Right cardiac atrium (tissue), 5 donors: ENCODE measurements at regions not wholly inside any gene's neighbourhood (a gene's known extent, or its start where the extent isn't known, plus 50 kb on each side); places are given as distances from the start of the nearest gene placed in this dataset.
A peak's percentile ranks its signal among the peaks of the same experiment; 100 is the strongest.

Experiments
- ATAC-seq, 2 donors: fragments of 200-7000 bp; cut with Tn5 transposase; one replicate each; pipeline versions ENCODE4 v1.8.0 to v1.9.1; 2020; ENCODE audit warnings: moderate library complexity in 2 of 2, mild to moderate bottlenecking in 1 of 2
- DNase-seq, 3 donors: peaks; one replicate each; pipeline ENCODE4 v3.0.0-alpha.2; 2020
- H3K27ac ChIP-seq: one replicate; pipeline ENCODE4 v1.5.1; 2013; ENCODE audit warnings: mild to moderate bottlenecking, low read length, control low read depth, moderate library complexity
- H3K27me3 ChIP-seq: one replicate; pipeline ENCODE4 v1.6.1; 2013; ENCODE audit not compliant: control insufficient read depth, insufficient read depth
- H3K4me1 ChIP-seq: one replicate; pipeline ENCODE4 v1.6.1; 2013; ENCODE audit warnings: low read length; ENCODE audit not compliant: control insufficient read depth, insufficient read depth
- H3K4me3 ChIP-seq: one replicate; pipeline ENCODE4 v1.5.1; 2013; ENCODE audit warnings: low read length, control low read depth
- H3K9me3 ChIP-seq: one replicate; pipeline ENCODE4 v1.6.1; 2013; ENCODE audit warnings: low read length; ENCODE audit not compliant: control insufficient read depth
- WGBS: extraction: QIAGEN DNeasy Blood & Tissue Kit; methylation state at CpG from one replicate; pipeline ENCODE4 v1.1.7; 2013; 5-methylcytosine and 5-hydroxymethylcytosine counted together
- intact Hi-C, 4 donors: fragments of 100-400 bp; cut with DNase I; formaldehyde crosslinking; loops; one replicate each; pipeline versions ENCODE4 v1.11.0 to v1.14.0; 2022 to 2023
- donor health status: healthy with polysubstance abuse.
- donor health status: DM: no; HTN: yes; CAD: no.
- donor health status: DM: no; HTN: no; CAD: no.
- donor health status: DM: no; HTN: yes; CAD: no; lungs with severe emphysema.
- donor health status: DM: yes; HTN: yes; CAD: no.

DNA sequence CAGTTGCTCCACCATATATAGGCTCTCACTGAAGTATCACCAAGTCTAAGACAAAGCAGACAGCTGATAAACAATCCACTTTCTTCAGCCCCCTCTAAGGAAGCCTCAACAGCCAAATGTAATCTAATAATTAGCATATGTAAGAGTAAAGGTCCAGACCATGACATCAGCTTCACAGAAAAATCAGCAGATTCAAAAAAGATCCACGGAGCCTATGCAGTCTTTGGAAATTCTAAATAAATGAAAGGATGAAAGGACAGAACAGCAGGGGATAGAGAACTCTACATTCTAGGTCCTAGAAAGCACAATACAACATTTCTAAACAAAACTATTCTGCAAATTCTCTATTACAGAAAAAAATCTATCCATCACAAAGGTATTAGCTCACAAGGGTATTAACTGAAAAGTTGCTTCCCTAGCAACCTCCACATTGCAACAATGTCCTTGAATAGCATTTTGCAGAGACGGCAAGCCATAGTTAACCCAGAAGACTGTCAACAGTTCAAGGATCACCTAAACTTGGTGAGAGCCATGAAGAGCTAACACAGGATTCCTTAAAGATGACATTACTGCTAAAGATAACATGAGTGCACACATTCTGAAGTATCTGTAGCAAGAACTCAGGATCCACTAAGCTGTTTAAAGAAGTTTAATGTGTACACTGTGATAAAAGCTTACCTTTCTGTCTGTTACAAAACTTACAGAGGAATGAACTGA is 74.3 kb downstream of the SIPA1L2 start:
- Histone ChIP-seq H3K4me3 (no peak overlapping the region), H3K27ac (peak overlapping the region; percentile 70), H3K4me1 (peaks cover 10% of the 10 kb centered on the region), H3K9me3 (no peaks in the 10 kb centered on the region), H3K27me3 (no peaks in the 10 kb centered on the region)
- ATAC-seq, result peak; percentile 34 to 58
- DNase-seq, result no peak
- WGBS, result 43% methylated on average over 2 of the region's 2 CpGs
- intact Hi-C loops, result loop anchor here in 2 of 4 donors (10.0 kb wide), 1 partner anchor 69 kb away; no protein-coding TSS in a partner anchor

DNA sequence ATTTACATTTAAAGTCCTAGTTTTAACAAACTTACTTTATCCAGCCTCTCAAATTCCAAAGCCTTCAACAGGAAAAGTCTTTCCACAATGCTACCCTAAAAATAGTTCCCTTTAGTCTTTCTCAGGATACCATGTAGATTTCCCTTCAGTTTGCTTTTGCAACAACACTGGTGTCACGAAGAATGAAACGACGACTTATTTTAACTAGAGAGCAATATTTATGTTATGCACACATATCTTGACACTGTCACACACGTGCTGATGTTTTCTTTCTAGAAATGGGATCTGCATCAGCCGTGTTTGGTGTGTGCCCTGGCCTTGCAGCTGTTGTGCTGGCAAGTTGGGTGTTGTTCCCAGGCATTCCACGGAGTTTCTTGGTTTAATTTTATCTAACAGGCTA is 75.5 kb downstream of the SIPA1L2 start:
- intact Hi-C loops, result loop anchor here in 2 of 4 donors (10.0 kb wide), 1 partner anchor 70 kb away; no protein-coding TSS in a partner anchor
- WGBS, result 25% methylated on average over 6 of the region's 6 CpGs
- H3K4me1 ChIP-seq, result peaks cover 10% of the 10 kb centered on the region
- H3K9me3 ChIP-seq, result no peaks in the 10 kb centered on the region
- H3K27me3 ChIP-seq, result no peaks in the 10 kb centered on the region
- H3K27ac ChIP-seq, result peak overlapping the region; percentile 42
- DNase-seq, result no peak
- no peak overlapping the region for H3K4me3 ChIP-seq
- ATAC-seq, result no peak

DNA sequence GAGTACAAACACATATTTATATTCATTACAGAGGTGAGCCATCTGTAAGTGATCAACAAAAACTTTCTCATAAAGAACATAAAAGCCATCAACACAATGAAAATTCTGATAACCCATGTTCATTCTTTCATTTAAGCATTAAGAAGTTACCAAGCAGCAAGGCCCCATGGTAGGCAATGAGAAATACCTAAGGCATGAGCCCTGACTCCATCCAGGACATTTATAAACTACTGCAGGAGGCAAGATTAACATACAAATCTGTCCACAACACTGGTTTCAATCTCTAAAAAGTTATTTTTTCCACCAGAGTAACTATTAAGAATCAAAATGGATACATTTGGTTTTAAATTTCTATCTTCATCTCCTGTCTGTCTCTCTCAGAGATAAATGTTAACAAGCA is 76.1 kb downstream of the SIPA1L2 start:
- intact Hi-C loops, result loop anchor here in 2 of 4 donors (10.0 kb wide), 1 partner anchor 71 kb away; no protein-coding TSS in a partner anchor
- no peaks in the 10 kb centered on the region for H3K27me3 ChIP-seq
- H3K4me1 ChIP-seq, result peaks cover 10% of the 10 kb centered on the region
- no peak overlapping the region for H3K27ac ChIP-seq
- H3K4me3 ChIP-seq, result no peak overlapping the region
- H3K9me3 ChIP-seq, result no peaks in the 10 kb centered on the region
- ATAC-seq (no peak), DNase-seq (no peak)

DNA sequence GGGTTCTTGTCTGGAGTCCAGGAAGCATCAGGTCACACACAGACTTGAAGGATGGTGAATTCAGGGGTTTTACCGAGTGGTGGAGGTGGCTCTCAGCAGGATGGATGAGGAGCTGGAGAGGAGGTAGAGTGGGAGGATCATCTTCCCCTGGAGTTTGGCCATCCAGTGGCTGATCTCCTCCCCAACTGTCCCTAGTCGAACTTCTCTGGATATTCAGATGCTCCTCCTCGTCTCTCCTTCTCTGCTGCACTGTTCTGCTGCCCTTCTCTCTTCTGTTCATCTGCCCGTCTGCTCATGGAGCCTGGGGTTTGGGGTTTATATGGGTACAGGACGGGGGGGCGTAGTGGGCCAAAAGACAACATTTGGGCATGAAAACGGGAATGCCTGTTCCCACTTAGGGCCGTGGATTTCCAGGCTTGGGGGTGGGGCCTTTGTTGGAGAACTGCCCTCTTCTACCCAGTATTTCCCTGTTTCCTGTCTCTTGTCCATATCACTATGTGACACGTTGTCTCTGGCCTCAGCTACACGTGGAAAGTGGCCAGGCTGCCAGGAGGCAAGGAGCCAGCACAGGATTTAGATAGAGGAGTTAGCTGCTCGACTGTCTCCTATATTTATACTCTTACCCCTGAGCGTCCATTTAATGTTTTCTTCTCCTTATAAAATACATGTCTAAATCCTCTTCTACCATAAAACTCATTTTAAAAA is 76.7 kb downstream of the SIPA1L2 start:
- Histone ChIP-seq H3K27ac (peak overlapping the region; percentile 63), H3K4me1 (peaks cover 12% of the 10 kb centered on the region), H3K9me3 (no peaks in the 10 kb centered on the region), H3K4me3 (no peak overlapping the region), H3K27me3 (no peaks in the 10 kb centered on the region)
- peak; percentile 77 to 93 (median 92) for DNase-seq
- WGBS, result 34% methylated on average over 12 of the region's 12 CpGs
- intact Hi-C loops, result loop anchor here in 2 of 4 donors (10.0 kb wide), 1 partner anchor 72 kb away; no protein-coding TSS in a partner anchor
- ATAC-seq, result peak; percentile 88 to 92

DNA sequence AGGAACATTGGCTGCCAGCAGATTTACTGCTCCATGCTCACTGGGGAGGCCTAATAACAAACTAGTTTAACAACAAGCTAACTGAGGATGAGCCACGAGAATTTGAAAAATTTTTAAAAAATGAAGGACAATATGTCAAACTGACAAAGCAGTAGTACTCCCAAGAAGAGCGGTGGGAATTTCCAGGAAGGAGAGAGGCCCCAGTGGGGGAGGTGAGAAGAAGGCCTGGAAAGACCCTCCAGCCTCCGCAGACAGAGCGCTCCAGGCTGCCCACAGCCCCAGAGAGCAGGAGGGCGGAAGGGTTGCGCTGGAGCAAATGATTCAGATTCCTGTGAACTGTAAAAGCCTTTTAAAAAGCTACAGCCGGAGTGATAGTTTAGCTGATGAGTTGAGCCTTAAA is 78.5 kb downstream of the SIPA1L2 start:
- H3K9me3 ChIP-seq, result no peaks in the 10 kb centered on the region
- peaks cover 13% of the 10 kb centered on the region for H3K4me1 ChIP-seq
- no peak overlapping the region for H3K27ac ChIP-seq
- 86% methylated on average over 7 of the region's 7 CpGs for WGBS
- H3K27me3 ChIP-seq, result no peaks in the 10 kb centered on the region
- no peak overlapping the region for H3K4me3 ChIP-seq
- intact Hi-C loops, result loop anchor here in 2 of 4 donors (10.0 kb wide), 1 partner anchor 73 kb away; no protein-coding TSS in a partner anchor
- ATAC-seq (no peak), DNase-seq (no peak)

DNA sequence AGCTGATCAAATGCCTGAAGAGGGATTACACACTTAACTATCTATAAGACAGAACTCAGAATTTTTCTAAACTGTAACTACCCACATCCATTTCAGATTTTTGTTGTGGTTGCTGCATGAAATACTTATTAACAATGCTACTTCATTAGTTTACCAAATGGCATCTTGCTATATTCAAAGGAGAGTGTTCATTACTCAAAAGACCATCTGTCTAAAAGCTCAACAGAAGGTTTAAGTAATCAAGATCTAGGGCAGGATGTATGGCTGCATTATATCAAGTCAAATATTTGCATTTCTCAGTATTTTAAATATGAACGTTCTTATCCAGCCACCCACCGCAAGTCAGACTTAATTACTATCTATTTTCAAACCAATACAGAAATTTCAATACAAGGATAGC is 79.9 kb downstream of the SIPA1L2 start:
- Histone ChIP-seq H3K27me3 (no peaks in the 10 kb centered on the region), H3K4me1 (peaks cover 11% of the 10 kb centered on the region), H3K9me3 (no peaks in the 10 kb centered on the region), H3K4me3 (no peak overlapping the region), H3K27ac (no peak overlapping the region)
- intact Hi-C loops, result loop anchor here in 2 of 4 donors (10.0 kb wide), 1 partner anchor 75 kb away; no protein-coding TSS in a partner anchor
- WGBS, result 80% methylated on average over 2 of the region's 2 CpGs
- ATAC-seq (no peak), DNase-seq (no peak)

DNA sequence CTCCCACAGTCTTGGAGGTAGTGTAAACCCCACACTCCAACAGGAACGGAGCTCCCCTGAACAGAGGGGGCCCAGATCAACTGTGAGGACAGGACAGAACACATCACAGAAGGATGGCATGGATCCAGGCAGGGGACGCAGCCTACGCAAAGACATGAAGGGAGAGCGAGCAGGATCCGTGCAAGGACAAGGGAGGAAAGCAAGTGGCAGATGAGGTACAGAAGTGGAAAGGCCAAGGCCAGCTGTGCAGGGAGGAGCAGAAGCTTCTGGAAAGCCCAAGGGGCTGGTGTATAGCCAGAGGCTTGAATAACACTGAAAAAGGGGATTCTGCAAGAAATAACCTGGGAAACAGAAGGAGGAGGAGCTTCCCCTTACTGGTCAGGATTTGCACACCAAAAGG is 81.2 kb downstream of the SIPA1L2 start:
- Histone ChIP-seq H3K4me3 (no peak overlapping the region), H3K4me1 (peaks cover 11% of the 10 kb centered on the region), H3K9me3 (no peaks in the 10 kb centered on the region), H3K27me3 (no peaks in the 10 kb centered on the region), H3K27ac (peak overlapping the region; percentile 48)
- intact Hi-C loops, result no loop called here
- peak; percentile 17 for ATAC-seq
- peak in 2 of 3 donors; percentile 25 to 64 for DNase-seq
- 63% methylated on average over 5 of the region's 5 CpGs for WGBS

DNA sequence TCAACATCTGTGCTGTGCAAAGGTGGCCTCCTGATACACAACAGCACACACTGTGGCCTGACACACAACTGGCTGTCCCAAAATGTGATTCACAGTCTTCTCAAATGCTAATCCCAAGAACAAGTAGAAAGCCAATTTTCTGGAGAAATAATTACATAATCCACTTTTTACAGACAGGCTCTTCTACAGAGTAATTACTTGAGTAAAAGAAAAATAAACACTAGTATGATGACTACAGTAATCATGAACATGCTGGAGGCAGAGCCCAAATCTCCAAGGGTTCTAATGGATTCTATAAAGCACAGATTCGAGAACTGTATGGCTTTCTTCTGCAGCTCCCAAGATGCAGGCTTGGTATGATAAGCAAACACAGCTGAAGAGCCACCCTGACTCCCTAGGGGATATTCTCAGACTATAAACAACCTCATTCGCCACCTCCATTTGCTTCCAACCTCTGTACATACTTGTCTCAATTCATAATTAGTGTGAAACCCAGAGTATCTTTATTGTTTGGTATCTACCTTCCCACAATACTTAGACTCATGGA is 81.9 kb downstream of the SIPA1L2 start:
- intact Hi-C loops, result no loop called here
- Histone ChIP-seq H3K9me3 (no peaks in the 10 kb centered on the region), H3K27me3 (no peaks in the 10 kb centered on the region), H3K4me3 (no peak overlapping the region), H3K4me1 (peaks cover 9% of the 10 kb centered on the region), H3K27ac (no peak overlapping the region)
- no peak for DNase-seq
- ATAC-seq, result no peak
- 60% methylated on average over 2 of the region's 2 CpGs for WGBS

DNA sequence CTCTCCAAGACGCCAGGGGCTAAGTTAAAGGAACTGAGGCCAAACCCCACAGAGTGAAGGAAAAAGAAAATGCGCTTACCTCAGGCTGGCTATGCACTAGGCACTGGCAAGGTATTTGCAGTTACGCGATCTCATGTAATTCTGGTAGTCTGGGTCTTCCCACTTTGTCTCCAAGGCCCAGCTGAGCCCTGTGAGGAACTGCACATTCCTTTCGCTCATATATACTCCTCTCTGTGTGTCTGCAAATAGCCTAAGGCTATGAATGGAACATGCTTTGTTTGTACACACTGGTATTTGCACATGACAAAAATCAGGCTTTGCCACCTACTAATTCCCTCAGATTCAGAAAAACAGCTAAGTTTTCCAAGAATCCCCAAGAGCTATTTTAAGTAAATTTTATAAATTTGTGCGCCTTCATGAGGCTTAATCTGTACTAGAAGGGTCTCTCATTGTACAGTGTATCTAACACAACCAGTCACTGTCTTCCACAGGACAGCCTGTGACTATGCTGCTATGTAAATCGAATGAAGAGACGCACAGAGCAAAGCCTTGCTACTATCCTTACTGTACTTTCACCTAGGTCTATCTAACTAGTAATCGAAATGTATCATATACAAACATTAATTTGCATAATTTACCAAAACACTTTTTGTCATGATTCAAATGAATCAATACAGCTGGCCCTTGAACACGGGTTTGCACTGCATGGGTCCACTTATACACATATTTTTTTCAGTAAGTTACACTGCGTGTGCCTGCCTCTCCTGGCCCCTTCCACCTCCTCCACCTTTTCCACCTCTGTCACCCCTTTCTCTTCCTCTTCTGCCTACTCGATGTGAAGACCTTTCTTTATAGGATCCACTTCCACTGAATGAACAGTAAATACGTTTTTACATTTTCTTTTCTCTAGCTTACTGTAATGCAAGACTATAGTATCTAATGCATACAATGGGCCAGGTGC is 87.0 kb downstream of the SIPA1L2 start:
- no peak for DNase-seq
- 84% methylated on average over 13 of the region's 13 CpGs for whole genome bisulfite sequencing
- peaks cover 6% of the 10 kb centered on the region for H3K4me1 ChIP-seq
- intact Hi-C loops, result no loop called here
- H3K27me3 ChIP-seq, result no peaks in the 10 kb centered on the region
- ATAC-seq, result no peak
- H3K4me3 ChIP-seq, result no peak overlapping the region
- H3K27ac ChIP-seq, result no peak overlapping the region
- H3K9me3 ChIP-seq, result no peaks in the 10 kb centered on the region

DNA sequence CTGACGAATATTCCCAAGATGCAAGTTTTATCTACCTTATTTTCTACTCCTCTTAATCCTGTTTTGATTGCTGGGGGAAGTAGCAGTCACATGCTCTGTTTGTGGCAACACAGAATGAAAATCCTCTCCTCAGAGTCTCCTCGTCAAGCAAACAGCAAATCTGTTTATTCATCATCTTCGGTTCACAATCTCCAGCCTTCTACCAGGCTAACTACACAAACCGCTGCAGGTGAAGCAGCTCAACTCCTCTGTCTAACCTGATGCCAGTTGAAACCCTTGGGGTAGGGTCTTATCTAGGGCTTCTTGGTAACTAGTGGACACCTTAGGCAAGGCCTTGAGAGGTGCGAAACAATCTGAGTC is 91.0 kb downstream of the SIPA1L2 start:
- DNase-seq, result no peak
- H3K27me3 ChIP-seq, result no peaks in the 10 kb centered on the region
- 82% methylated on average over 5 of the region's 5 CpGs for WGBS
- H3K4me3 ChIP-seq, result no peak overlapping the region
- H3K9me3 ChIP-seq, result no peaks in the 10 kb centered on the region
- peaks cover 4% of the 10 kb centered on the region for H3K4me1 ChIP-seq
- intact Hi-C loops, result no loop called here
- H3K27ac ChIP-seq, result peak overlapping the region; percentile 19
- ATAC-seq, result no peak
